ENCODE measurements at regions not wholly inside any gene's neighbourhood (a gene's known extent, or its start where the extent isn't known, plus 50 kb on each side); places are given as distances from the start of the nearest gene placed in this dataset.

- no peak for TF ChIP-seq EZH2 (IDR thresholded peaks at IDR 0.05; ENCODE audit: insufficient read depth, poor library complexity, severe bottlenecking)
- no peak for TF ChIP-seq EZH2phosphoT487 (IDR thresholded peaks at IDR 0.05; ENCODE audit: insufficient read depth, low read depth)
Observed at GRCh38 chr15:61796056-61796455, 264.2 kb downstream of the VPS13C start.
